GM12873 (cell line): ENCODE measurements at regions not wholly inside any gene's neighbourhood (a gene's known extent, or its start where the extent isn't known, plus 50 kb on each side); places are given as distances from the start of the nearest gene placed in this dataset.

ENCODE experiments used
- TF ChIP-seq, protein P1 (sequence below): IDR thresholded peaks from 2 replicates; pipeline ENCODE4 v1.5.1; 2012; ENCODE audit warnings: low read depth, mild to moderate bottlenecking, moderate library complexity, low read length, control low read depth; ENCODE audit not compliant: insufficient read depth; ENCODE audit errors: missing control alignments

GRCh38 chr20:23227274-23227673 lies 123.3 kb upstream of the NXT1 start:
- TF ChIP-seq, protein P1, sequence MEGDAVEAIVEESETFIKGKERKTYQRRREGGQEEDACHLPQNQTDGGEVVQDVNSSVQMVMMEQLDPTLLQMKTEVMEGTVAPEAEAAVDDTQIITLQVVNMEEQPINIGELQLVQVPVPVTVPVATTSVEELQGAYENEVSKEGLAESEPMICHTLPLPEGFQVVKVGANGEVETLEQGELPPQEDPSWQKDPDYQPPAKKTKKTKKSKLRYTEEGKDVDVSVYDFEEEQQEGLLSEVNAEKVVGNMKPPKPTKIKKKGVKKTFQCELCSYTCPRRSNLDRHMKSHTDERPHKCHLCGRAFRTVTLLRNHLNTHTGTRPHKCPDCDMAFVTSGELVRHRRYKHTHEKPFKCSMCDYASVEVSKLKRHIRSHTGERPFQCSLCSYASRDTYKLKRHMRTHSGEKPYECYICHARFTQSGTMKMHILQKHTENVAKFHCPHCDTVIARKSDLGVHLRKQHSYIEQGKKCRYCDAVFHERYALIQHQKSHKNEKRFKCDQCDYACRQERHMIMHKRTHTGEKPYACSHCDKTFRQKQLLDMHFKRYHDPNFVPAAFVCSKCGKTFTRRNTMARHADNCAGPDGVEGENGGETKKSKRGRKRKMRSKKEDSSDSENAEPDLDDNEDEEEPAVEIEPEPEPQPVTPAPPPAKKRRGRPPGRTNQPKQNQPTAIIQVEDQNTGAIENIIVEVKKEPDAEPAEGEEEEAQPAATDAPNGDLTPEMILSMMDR, result no peak

GRCh38 chr20:23226612-23227265 lies 123.9 kb upstream of the NXT1 start:
- TF ChIP-seq, protein P1, result no peak

GRCh38 chr20:23225407-23226060 lies 125.1 kb upstream of the NXT1 start:
- TF ChIP-seq, protein P1, result no peak

GRCh38 chr20:23224806-23225205 lies 125.8 kb upstream of the NXT1 start:
- TF ChIP-seq, protein P1, result no peak

- TF ChIP-seq, protein P1, result no peak
Measured at GRCh38 chr20:23223908-23224580, 126.5 kb upstream of the NXT1 start.

DNA sequence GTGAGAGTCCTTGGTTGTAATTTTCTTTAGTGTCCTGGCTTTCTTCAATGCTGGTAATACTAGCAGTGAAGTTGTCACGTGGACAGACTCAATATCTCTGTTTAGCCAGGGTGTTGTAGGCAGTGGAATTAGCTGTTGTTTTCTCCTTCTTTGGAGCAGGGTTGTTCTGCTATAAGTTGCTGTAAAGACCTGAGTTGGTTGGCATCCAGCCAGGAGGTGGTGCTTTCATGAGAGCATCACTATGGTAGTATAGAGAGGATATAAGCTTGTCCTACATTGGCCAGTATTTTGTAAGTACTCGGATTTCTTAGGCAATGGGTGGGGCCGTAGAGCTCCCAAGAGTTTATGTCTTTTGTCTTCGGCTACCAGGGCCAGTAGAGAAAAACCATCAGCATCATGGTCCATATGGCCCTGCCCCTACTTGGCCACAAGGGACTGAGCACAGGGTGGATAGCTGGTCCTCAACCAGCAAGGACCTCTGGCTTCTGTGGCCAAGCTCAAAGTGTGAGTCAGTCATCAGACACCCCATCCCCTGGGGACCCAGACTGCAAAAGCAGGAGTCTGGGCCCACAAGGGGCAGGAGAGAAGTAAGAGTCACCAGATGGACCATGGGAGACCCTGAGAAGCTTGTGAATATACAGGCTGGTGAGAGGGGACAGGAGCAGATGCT lies 127.9 kb upstream of the NXT1 start:
- TF ChIP-seq, protein P1, result no peak

GRCh38 chr20:23217023-23217422 lies 130.9 kb upstream of the CD93 start:
- TF ChIP-seq, protein P1, result no peak
